Ovary (tissue), 3 donors: ENCODE measurements at regions not wholly inside any gene's neighbourhood (a gene's known extent, or its start where the extent isn't known, plus 50 kb on each side); places are given as distances from the start of the nearest gene placed in this dataset.
"Not testable (repeated sequence)": the region's sequence is repeated elsewhere in the genome, so short reads cannot be mapped to it uniquely, and the experiment has no call there.

Source experiments
- CTCF ChIP-seq, 3 donors: fragments of 450-650 bp in 2 of 3; fragments of 200-600 bp in 1 of 3; IDR thresholded peaks; one replicate each; pipeline versions ENCODE4 v1.5.1 to v1.8.0; 2016 to 2022; ENCODE audit warnings: antibody characterized with exemption in 3 of 3, mild to moderate bottlenecking in 1 of 3
- EP300 ChIP-seq: sonication (generic); formaldehyde crosslinking; IDR thresholded peaks from one replicate; pipeline ENCODE4 v1.6.1; 2017; ENCODE audit warnings: antibody characterized with exemption
- POLR2A ChIP-seq: fragments of 450-650 bp; IDR thresholded peaks from one replicate; pipeline ENCODE4 v1.6.1; 2017; ENCODE audit warnings: antibody characterized with exemption, mild to moderate bottlenecking, moderate library complexity
- donor health status: DM: no; HTN: no; CAD: no.

- not testable (repeated sequence) for TF ChIP-seq EP300; CTCF (IDR thresholded peaks at IDR 0.05); POLR2A
Measured at GRCh38 chr5:50590444-50591189, 75.8 kb upstream of the PARP8 start.
